GM19239 (cell line): ENCODE measurements at regions not wholly inside any gene's neighbourhood (a gene's known extent, or its start where the extent isn't known, plus 50 kb on each side); places are given as distances from the start of the nearest gene placed in this dataset.

Source experiments
- DNase-seq: peaks from one replicate; pipeline ENCODE4 v3.0.0; 2011; ENCODE audit warnings: low spot score; ENCODE audit not compliant: insufficient read length
- FAIRE-seq: peaks from 2 replicates; lab custom pipeline; 2011; peaks lifted over from hg19 to GRCh38; lab: Jason Lieb, UNC

- no peak for DNase-seq
- FAIRE-seq = no peak
Observed at GRCh38 chr3:40639006-40639405, 114.2 kb downstream of the ZNF621 start.

GRCh38 chr3:40642812-40643211 lies 118.1 kb downstream of the ZNF621 start:
- DNase-seq = no peak
- no peak for FAIRE-seq

GRCh38 chr3:40645883-40646282 lies 121.1 kb downstream of the ZNF621 start:
- no peak for FAIRE-seq

GRCh38 chr3:40649346-40649745 lies 124.6 kb downstream of the ZNF621 start:
- no peak for DNase-seq
- FAIRE-seq = no peak

More at GRCh38 chr3:40645883-40646282, 121.1 kb downstream of the ZNF621 start:
- no peak for DNase-seq

GRCh38 chr3:40652072-40652471 lies 127.3 kb downstream of the ZNF621 start:
- DNase-seq (no peak), FAIRE-seq (no peak)

GRCh38 chr3:40653001-40653400 lies 128.2 kb downstream of the ZNF621 start:
- DNase-seq = no peak
- FAIRE-seq = no peak

- FAIRE-seq (no peak), DNase-seq (no peak)
Observed at GRCh38 chr3:40653878-40654277, 129.1 kb downstream of the ZNF621 start.

GRCh38 chr3:40655551-40655950 lies 130.8 kb downstream of the ZNF621 start:
- FAIRE-seq (no peak), DNase-seq (no peak)

- no peak for FAIRE-seq
- DNase-seq = no peak
Observed at GRCh38 chr3:40657623-40658022, 132.9 kb downstream of the ZNF621 start.

GRCh38 chr3:40658305-40658704 lies 133.5 kb downstream of the ZNF621 start:
- FAIRE-seq (no peak), DNase-seq (no peak)

GRCh38 chr3:40660554-40660953 lies 135.8 kb downstream of the ZNF621 start:
- FAIRE-seq (no peak), DNase-seq (no peak)

- no peak for FAIRE-seq
- DNase-seq = no peak
Observed at GRCh38 chr3:40661284-40661683, 136.5 kb downstream of the ZNF621 start.

GRCh38 chr3:40663280-40663679 lies 138.5 kb downstream of the ZNF621 start:
- FAIRE-seq = no peak
- DNase-seq = no peak

GRCh38 chr3:40669176-40669575 lies 144.4 kb downstream of the ZNF621 start:
- no peak for FAIRE-seq
- no peak for DNase-seq

- FAIRE-seq (no peak), DNase-seq (no peak)
Observed at GRCh38 chr3:40672861-40673260, 148.1 kb downstream of the ZNF621 start.

- DNase-seq = no peak
- FAIRE-seq = no peak
Observed at GRCh38 chr3:40677321-40677720, 152.6 kb downstream of the ZNF621 start.

GRCh38 chr3:40677749-40678148 lies 153.0 kb downstream of the ZNF621 start:
- DNase-seq = no peak
- FAIRE-seq = no peak

- no peak for DNase-seq
- no peak for FAIRE-seq
Observed at GRCh38 chr3:40679290-40679689, 154.5 kb downstream of the ZNF621 start.

- no peak for FAIRE-seq
- DNase-seq = no peak
Observed at GRCh38 chr3:40680685-40681657, 156.2 kb downstream of the ZNF621 start.

GRCh38 chr3:40681658-40682055 lies 156.9 kb downstream of the ZNF621 start:
- FAIRE-seq (no peak), DNase-seq (no peak)

- FAIRE-seq = no peak
- no peak for DNase-seq
Observed at GRCh38 chr3:40689837-40690236, 165.1 kb downstream of the ZNF621 start.
